Ovary (tissue), 7 donors: ENCODE measurements at regions not wholly inside any gene's neighbourhood (a gene's known extent, or its start where the extent isn't known, plus 50 kb on each side); places are given as distances from the start of the nearest gene placed in this dataset.

ENCODE experiments used
- DNase-seq, 5 donors: peaks; one replicate each; pipeline ENCODE4 v3.0.0-alpha.2; 2019 to 2020
- H3K27ac ChIP-seq, 2 donors: fragments of 200-600 bp; one replicate each; pipeline versions ENCODE4 v1.5.1 to v1.8.0; 2019 to 2022
- H3K27me3 ChIP-seq: fragments of 200-600 bp; one replicate; pipeline ENCODE4 v1.8.0; 2022
- H3K36me3 ChIP-seq: fragments of 200-600 bp; sonication (generic); one replicate; pipeline ENCODE4 v1.5.1; 2019
- H3K4me1 ChIP-seq: one replicate; pipeline ENCODE4 v1.8.1; 2013; ENCODE audit warnings: mild to moderate bottlenecking, moderate library complexity; ENCODE audit not compliant: insufficient read depth
- H3K4me3 ChIP-seq: fragments of 200-600 bp; sonication (generic); one replicate; pipeline ENCODE4 v1.5.1; 2017
- H3K9me3 ChIP-seq, 2 donors: fragments of 200-600 bp in 1 of 2; sonication (generic) in 1 of 2; one replicate each; pipeline versions ENCODE4 v1.5.1 to v1.8.1; 2013 to 2019; ENCODE audit warnings: mild to moderate bottlenecking in 1 of 2, moderate library complexity in 1 of 2
- CTCF ChIP-seq, 3 donors: fragments of 450-650 bp in 2 of 3; fragments of 200-600 bp in 1 of 3; IDR thresholded peaks; one replicate each; pipeline versions ENCODE4 v1.5.1 to v1.8.0; 2016 to 2022; ENCODE audit warnings: antibody characterized with exemption in 3 of 3, mild to moderate bottlenecking in 1 of 3
- EP300 ChIP-seq: sonication (generic); formaldehyde crosslinking; IDR thresholded peaks from one replicate; pipeline ENCODE4 v1.6.1; 2017; ENCODE audit warnings: antibody characterized with exemption
- POLR2A ChIP-seq: fragments of 450-650 bp; IDR thresholded peaks from one replicate; pipeline ENCODE4 v1.6.1; 2017; ENCODE audit warnings: antibody characterized with exemption, mild to moderate bottlenecking, moderate library complexity
- WGBS, 3 donors: extraction: QIAGEN DNeasy Blood & Tissue Kit in 1 of 3; methylation state at CpG; one replicate each; pipeline versions ENCODE4 v1.1.5 to v1.1.7; 2013 to 2017; 5-methylcytosine and 5-hydroxymethylcytosine counted together
- intact Hi-C, 4 donors: fragments of 100-400 bp; cut with DNase I; formaldehyde crosslinking; loops; one replicate each; pipeline versions ENCODE4 v1.11.0 to v1.15.1; 2022 to 2023
- donor health status: DM: no; HTN: no; CAD: no; lungs with moderate emphysema.
- donor health status: DM: no; HTN: no; CAD: no.
- donor health status: Bipolar disorder and iron deficiency.
- donor health status: DM: no; HTN: no; CAD: no.
- donor health status: DM: yes; HTN: yes; CAD: no.

- no peak overlapping the region for H3K27ac ChIP-seq
- no peak for DNase-seq
- no peaks in the 10 kb centered on the region for H3K27me3 ChIP-seq
- no peaks in the 10 kb centered on the region for H3K4me1 ChIP-seq
- no peak for TF ChIP-seq POLR2A
- no peak for TF ChIP-seq CTCF (IDR thresholded peaks at IDR 0.05)
- TF ChIP-seq EP300: no peak
- WGBS, 3 donors: 28 to 46% (median 34%) methylated on average over 1 of the region's 1 CpG
- intact Hi-C loops: no loop called here
- no peaks in the 10 kb centered on the region for H3K36me3 ChIP-seq
- no peak overlapping the region for H3K4me3 ChIP-seq
- H3K9me3 ChIP-seq: no peaks in the 10 kb centered on the region
Observed at GRCh38 chrX:25290132-25290531, 274.4 kb upstream of the ARX start.

GRCh38 chrX:25288676-25289075 lies 272.9 kb upstream of the ARX start:
- Histone ChIP-seq H3K27me3 (no peaks in the 10 kb centered on the region), H3K4me3 (no peak overlapping the region), H3K9me3 (no peaks in the 10 kb centered on the region), H3K36me3 (no peaks in the 10 kb centered on the region), H3K27ac (no peak overlapping the region), H3K4me1 (no peaks in the 10 kb centered on the region)
- intact Hi-C loops: no loop called here
- no peak for DNase-seq
- 51 to 63% (median 58%) methylated on average over 1 of the region's 1 CpG for WGBS, 3 donors
- TF ChIP-seq EP300 (no peak), POLR2A (no peak), CTCF (IDR thresholded peaks at IDR 0.05) (no peak)

GRCh38 chrX:25287521-25287920 lies 271.8 kb upstream of the ARX start:
- 68 to 79% (median 69%) methylated on average over 1 of the region's 1 CpG for WGBS, 3 donors
- H3K27me3 ChIP-seq: no peaks in the 10 kb centered on the region
- no peak overlapping the region for H3K4me3 ChIP-seq
- H3K4me1 ChIP-seq: no peaks in the 10 kb centered on the region
- H3K9me3 ChIP-seq: no peaks in the 10 kb centered on the region
- DNase-seq: no peak
- intact Hi-C loops: no loop called here
- H3K36me3 ChIP-seq: no peaks in the 10 kb centered on the region
- H3K27ac ChIP-seq: no peak overlapping the region
- TF ChIP-seq EP300 (no peak), CTCF (IDR thresholded peaks at IDR 0.05) (no peak), POLR2A (no peak)

- Histone ChIP-seq H3K27ac (no peak overlapping the region), H3K36me3 (no peaks in the 10 kb centered on the region), H3K27me3 (no peaks in the 10 kb centered on the region), H3K4me1 (no peaks in the 10 kb centered on the region), H3K4me3 (no peak overlapping the region), H3K9me3 (no peaks in the 10 kb centered on the region)
- TF ChIP-seq CTCF (IDR thresholded peaks at IDR 0.05) (no peak), EP300 (no peak), POLR2A (no peak)
- intact Hi-C loops: no loop called here
- WGBS, 3 donors: 74 to 77% (median 75%) methylated on average over 4 of the region's 4 CpGs
- no peak for DNase-seq
Observed at GRCh38 chrX:25285598-25285997, 269.8 kb upstream of the ARX start.

- H3K4me3 ChIP-seq: no peak overlapping the region
- H3K36me3 ChIP-seq: no peaks in the 10 kb centered on the region
- WGBS, 3 donors: 3 to 11% (median 4%) methylated on average over 1 of the region's 1 CpG
- no peaks in the 10 kb centered on the region for H3K27me3 ChIP-seq
- no peak for TF ChIP-seq EP300
- TF ChIP-seq CTCF (IDR thresholded peaks at IDR 0.05): no peak
- no peak for TF ChIP-seq POLR2A
- no peak for DNase-seq
- no peaks in the 10 kb centered on the region for H3K9me3 ChIP-seq
- no peak overlapping the region for H3K27ac ChIP-seq
- intact Hi-C loops: no loop called here
- H3K4me1 ChIP-seq: no peaks in the 10 kb centered on the region
Observed at GRCh38 chrX:25279510-25279909, 263.7 kb upstream of the ARX start.
